ENCODE measurements at regions not wholly inside any gene's neighbourhood (a gene's known extent, or its start where the extent isn't known, plus 50 kb on each side); places are given as distances from the start of the nearest gene placed in this dataset.

GRCh38 chr1:115429884-115430283 lies 91.8 kb upstream of the NGF start:
- TF ChIP-seq CTCF (IDR thresholded peaks at IDR 0.05), result no peak
- TF ChIP-seq POLR2AphosphoS5 (IDR thresholded peaks at IDR 0.05), result no peak
